ACC112 (cell line): ENCODE measurements at regions not wholly inside any gene's neighbourhood (a gene's known extent, or its start where the extent isn't known, plus 50 kb on each side); places are given as distances from the start of the nearest gene placed in this dataset.
A peak's percentile ranks its signal among the peaks of the same experiment; 100 is the strongest.

Experiments
- H2AFZ ChIP-seq: fragments of 200-600 bp; sonication (generic); one replicate; pipeline ENCODE4 v1.6.0; 2017; ENCODE audit warnings: antibody characterized with exemption, low read length; ENCODE audit not compliant: unreplicated experiment
- H3K27ac ChIP-seq: fragments of 200-600 bp; sonication (generic); 2 replicates; pipeline ENCODE4 v1.5.1; 2014; ENCODE audit warnings: low read depth, mild to moderate bottlenecking, antibody characterized with exemption, low read length, moderate library complexity
- H3K27me3 ChIP-seq: fragments of 200-600 bp; sonication (generic); 2 replicates; pipeline ENCODE4 v1.6.1; 2014; ENCODE audit warnings: mild to moderate bottlenecking, antibody characterized with exemption, low read length, moderate library complexity, mixed read lengths; ENCODE audit not compliant: insufficient read depth
- H3K36me3 ChIP-seq: fragments of 200-600 bp; sonication (generic); 2 replicates; pipeline ENCODE4 v1.6.1; 2016; ENCODE audit warnings: mild to moderate bottlenecking, antibody characterized with exemption, low read length, moderate library complexity, mixed read lengths; ENCODE audit not compliant: insufficient read depth
- H3K4me1 ChIP-seq: fragments of 200-600 bp; sonication (generic); one replicate; pipeline ENCODE4 v1.6.1; 2016; ENCODE audit warnings: low read length, mixed read lengths; ENCODE audit not compliant: insufficient read depth, unreplicated experiment, control insufficient read depth
- H3K4me3 ChIP-seq: fragments of 200-600 bp; sonication (generic); 2 replicates; pipeline ENCODE4 v1.5.1; 2014; ENCODE audit warnings: mild to moderate bottlenecking, low read depth, low read length
- H3K79me2 ChIP-seq: fragments of 200-600 bp; sonication (generic); one replicate; pipeline ENCODE4 v1.6.0; 2016; ENCODE audit warnings: low read length; ENCODE audit not compliant: control insufficient read depth, unreplicated experiment, insufficient read depth

GRCh38 chr4:127143460-127144195 lies 489.1 kb upstream of the INTU start:
- Histone ChIP-seq H2AFZ (peak overlapping the region; percentile 58), H3K27ac (peak overlapping the region; percentile 55), H3K79me2 (no peaks in the 10 kb centered on the region), H3K27me3 (no peaks in the 10 kb centered on the region), H3K36me3 (no peaks in the 10 kb centered on the region), H3K4me1 (peaks cover 28% of the 10 kb centered on the region), H3K4me3 (no peak overlapping the region)

DNA sequence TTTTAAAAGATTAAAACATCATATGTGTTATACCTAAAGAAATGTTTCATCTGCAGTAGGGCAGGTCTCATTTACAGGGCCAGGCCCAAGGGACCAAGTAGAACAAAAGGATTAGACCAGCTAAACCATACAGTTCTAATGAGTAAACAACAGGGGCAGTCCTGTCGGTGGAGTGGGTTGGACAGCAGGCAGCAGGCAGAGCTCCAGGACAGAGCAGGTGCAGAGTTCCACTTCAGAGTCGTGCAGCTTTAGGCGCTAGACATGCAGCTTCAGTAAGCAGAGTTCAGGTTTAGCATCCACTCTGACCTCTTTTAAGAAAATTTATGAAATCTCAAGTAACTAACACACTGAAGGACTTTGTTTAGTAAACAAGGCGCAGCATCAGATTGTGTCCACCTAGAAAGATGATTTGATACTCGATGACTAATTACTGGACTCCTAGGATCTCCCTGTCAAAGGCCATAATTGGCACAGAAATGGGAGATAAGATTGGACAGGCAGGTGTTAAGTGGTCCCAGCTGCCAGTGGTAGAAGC lies 487.7 kb upstream of the INTU start:
- Histone ChIP-seq H3K27me3 (no peaks in the 10 kb centered on the region), H3K4me1 (peaks cover 24% of the 10 kb centered on the region), H3K27ac (no peak overlapping the region), H2AFZ (no peak overlapping the region), H3K36me3 (no peaks in the 10 kb centered on the region), H3K4me3 (no peak overlapping the region), H3K79me2 (no peaks in the 10 kb centered on the region)

DNA sequence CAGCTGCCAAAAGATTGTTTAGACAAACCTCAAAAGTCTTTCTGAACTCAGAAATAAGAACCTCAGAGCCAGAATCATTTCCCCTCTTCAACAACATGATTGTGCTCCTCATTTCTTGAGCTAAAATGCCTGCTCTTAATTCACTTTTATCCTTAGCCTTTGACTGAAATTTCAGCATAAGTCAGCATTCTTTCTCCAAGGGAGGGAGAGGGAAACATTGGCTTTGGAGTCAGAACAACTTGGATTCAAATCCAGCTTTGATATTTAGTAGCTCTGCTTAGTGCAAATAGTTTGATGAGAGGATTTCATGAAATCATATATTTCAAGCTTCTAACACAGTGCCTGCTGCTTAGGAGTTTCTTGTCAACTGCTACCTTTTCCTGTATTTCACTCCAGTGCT lies 484.6 kb upstream of the INTU start:
- Histone ChIP-seq H3K27ac (no peak overlapping the region), H3K4me3 (no peak overlapping the region), H3K27me3 (no peaks in the 10 kb centered on the region), H3K4me1 (peaks cover 12% of the 10 kb centered on the region), H3K79me2 (no peaks in the 10 kb centered on the region), H3K36me3 (no peaks in the 10 kb centered on the region), H2AFZ (no peak overlapping the region)

DNA sequence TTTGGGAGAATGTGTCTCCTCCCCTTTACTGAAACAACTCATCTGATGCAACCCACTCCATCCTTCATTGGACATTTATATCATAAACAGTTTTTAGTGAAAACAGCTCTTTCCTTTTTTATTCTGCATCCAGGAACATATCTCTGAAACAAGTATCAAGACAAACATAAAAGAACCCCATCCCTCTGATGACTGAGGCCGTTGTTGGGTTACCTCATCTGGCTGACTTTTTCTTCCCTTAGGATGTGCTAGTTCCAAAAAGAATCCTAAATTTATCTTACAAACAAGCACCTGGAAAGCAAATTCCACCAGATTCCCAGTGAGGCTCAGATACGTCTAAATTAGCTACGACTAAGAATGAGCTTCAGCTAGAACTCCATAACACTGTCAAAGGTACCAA lies 483.7 kb upstream of the INTU start:
- no peak overlapping the region for H3K27ac ChIP-seq
- no peak overlapping the region for H2AFZ ChIP-seq
- peaks cover 4% of the 10 kb centered on the region for H3K4me1 ChIP-seq
- H3K36me3 ChIP-seq, result no peaks in the 10 kb centered on the region
- H3K27me3 ChIP-seq, result no peaks in the 10 kb centered on the region
- H3K4me3 ChIP-seq, result no peak overlapping the region
- no peaks in the 10 kb centered on the region for H3K79me2 ChIP-seq

DNA sequence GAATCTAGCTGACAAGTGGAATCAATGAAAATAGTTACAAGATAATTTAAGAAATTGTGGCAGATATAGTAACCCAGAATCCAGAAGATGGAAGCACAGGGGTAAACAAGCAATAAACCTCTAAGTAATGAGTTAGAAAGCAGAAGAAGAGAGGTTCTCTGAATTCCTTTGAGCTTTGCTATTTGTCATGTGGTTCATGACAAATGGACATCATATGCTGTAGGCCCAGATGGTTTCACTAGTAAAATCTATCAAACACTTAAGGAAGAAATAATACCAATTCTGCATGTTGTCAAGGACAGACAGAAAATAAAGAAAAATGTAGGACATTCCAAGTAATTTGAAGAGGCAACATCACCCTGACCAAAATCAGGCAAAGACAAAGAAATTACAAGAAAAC lies 480.8 kb upstream of the INTU start:
- Histone ChIP-seq H3K36me3 (no peaks in the 10 kb centered on the region), H2AFZ (no peak overlapping the region), H3K27ac (no peak overlapping the region), H3K4me3 (no peak overlapping the region), H3K79me2 (no peaks in the 10 kb centered on the region), H3K27me3 (no peaks in the 10 kb centered on the region), H3K4me1 (no peaks in the 10 kb centered on the region)

- no peaks in the 10 kb centered on the region for H3K4me1 ChIP-seq
- H3K4me3 ChIP-seq, result no peak overlapping the region
- no peaks in the 10 kb centered on the region for H3K27me3 ChIP-seq
- H3K27ac ChIP-seq, result no peak overlapping the region
- H2AFZ ChIP-seq, result no peak overlapping the region
- no peaks in the 10 kb centered on the region for H3K79me2 ChIP-seq
- no peaks in the 10 kb centered on the region for H3K36me3 ChIP-seq
These were observed 477.6 kb upstream of the INTU start for GRCh38 chr4:127155116-127155515.

DNA sequence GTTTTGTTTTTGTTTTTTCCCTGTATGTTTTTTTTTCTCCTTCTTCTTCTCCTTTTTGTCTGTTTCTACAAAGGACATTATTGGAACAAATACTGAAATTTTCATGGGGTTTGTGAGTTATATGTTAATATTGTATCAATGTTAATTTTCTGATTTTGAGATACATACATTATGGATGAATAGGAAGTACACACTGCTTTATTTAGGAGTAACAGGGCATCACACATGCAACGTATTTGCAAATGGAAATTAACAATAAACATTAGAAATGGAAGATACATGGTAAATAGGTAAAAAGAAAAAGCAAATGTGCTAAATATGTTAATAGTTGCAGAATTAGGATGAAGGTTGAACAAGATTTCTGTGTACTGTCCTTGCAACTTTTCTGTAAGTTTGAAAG lies 477.2 kb upstream of the INTU start:
- no peaks in the 10 kb centered on the region for H3K27me3 ChIP-seq
- no peak overlapping the region for H3K4me3 ChIP-seq
- no peaks in the 10 kb centered on the region for H3K79me2 ChIP-seq
- H3K36me3 ChIP-seq, result no peaks in the 10 kb centered on the region
- H2AFZ ChIP-seq, result no peak overlapping the region
- H3K27ac ChIP-seq, result no peak overlapping the region
- no peaks in the 10 kb centered on the region for H3K4me1 ChIP-seq

DNA sequence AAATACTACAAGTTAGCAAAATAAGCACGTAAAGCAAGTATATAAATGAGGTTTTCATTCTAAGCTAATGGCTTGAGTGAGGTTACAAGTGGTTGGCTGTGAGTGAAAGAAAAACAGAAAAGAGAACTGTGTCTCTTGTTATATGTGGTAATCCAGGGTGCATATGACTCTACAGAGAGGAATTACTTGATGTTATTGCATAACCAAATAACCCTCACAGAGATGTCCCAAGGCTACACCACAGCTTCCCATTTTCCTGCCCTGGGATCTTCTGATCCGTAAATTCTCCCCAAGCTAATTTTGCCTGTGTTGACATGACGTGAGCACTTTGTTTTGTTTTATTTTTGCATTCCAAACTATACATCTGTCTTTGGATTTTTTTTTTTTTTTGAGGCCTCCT lies 470.0 kb upstream of the INTU start:
- Histone ChIP-seq H3K27me3 (no peaks in the 10 kb centered on the region), H3K4me3 (no peak overlapping the region), H3K36me3 (no peaks in the 10 kb centered on the region), H3K79me2 (no peaks in the 10 kb centered on the region), H3K4me1 (no peaks in the 10 kb centered on the region), H2AFZ (no peak overlapping the region), H3K27ac (peak overlapping the region; percentile 19; the same call in 1 of the 2 replicates)

- Histone ChIP-seq H3K36me3 (no peaks in the 10 kb centered on the region), H3K27me3 (no peaks in the 10 kb centered on the region), H3K4me3 (no peak overlapping the region), H3K4me1 (no peaks in the 10 kb centered on the region), H3K79me2 (no peaks in the 10 kb centered on the region), H2AFZ (no peak overlapping the region), H3K27ac (no peak overlapping the region)
These were observed 466.8 kb upstream of the INTU start for GRCh38 chr4:127165971-127166370.

DNA sequence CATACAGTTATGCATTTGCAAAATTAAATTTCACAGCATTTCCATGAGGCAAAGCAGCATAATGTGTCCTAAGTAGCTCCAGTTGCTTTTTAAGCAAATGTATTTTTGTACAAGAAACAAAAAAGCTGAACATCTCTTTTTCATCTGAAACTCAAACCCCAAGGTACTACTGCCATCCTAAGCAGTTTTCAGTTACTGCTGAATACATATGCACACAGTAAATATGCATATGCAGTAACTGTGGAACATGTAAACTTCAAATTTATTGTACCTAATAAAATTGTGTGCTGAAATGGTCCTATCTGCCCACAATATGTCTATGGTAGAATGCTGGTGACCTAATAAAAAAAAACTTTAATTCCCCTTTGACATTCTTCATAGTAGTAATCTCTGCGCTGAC lies 458.6 kb upstream of the INTU start:
- no peaks in the 10 kb centered on the region for H3K36me3 ChIP-seq
- no peaks in the 10 kb centered on the region for H3K27me3 ChIP-seq
- no peak overlapping the region for H2AFZ ChIP-seq
- H3K79me2 ChIP-seq, result no peaks in the 10 kb centered on the region
- no peak overlapping the region for H3K4me3 ChIP-seq
- no peak overlapping the region for H3K27ac ChIP-seq
- no peaks in the 10 kb centered on the region for H3K4me1 ChIP-seq

GRCh38 chr4:127174616-127175015 lies 458.1 kb upstream of the INTU start:
- H3K36me3 ChIP-seq, result no peaks in the 10 kb centered on the region
- H3K27ac ChIP-seq, result no peak overlapping the region
- H3K79me2 ChIP-seq, result no peaks in the 10 kb centered on the region
- H3K4me1 ChIP-seq, result no peaks in the 10 kb centered on the region
- H3K4me3 ChIP-seq, result no peak overlapping the region
- H2AFZ ChIP-seq, result no peak overlapping the region
- no peaks in the 10 kb centered on the region for H3K27me3 ChIP-seq
